ENCODE measurements at regions not wholly inside any gene's neighbourhood (a gene's known extent, or its start where the extent isn't known, plus 50 kb on each side); places are given as distances from the start of the nearest gene placed in this dataset.

- TF ChIP-seq CTCF (IDR thresholded peaks at IDR 0.05) (no peak), POLR2AphosphoS5 (IDR thresholded peaks at IDR 0.05) (no peak), POLR2A (IDR thresholded peaks at IDR 0.05) (no peak), EP300 (IDR thresholded peaks at IDR 0.05) (no peak)
These were observed 198.9 kb downstream of the ABCC12 start for GRCh38 chr16:47956916-47957315.
